ENCODE measurements at regions not wholly inside any gene's neighbourhood (a gene's known extent, or its start where the extent isn't known, plus 50 kb on each side); places are given as distances from the start of the nearest gene placed in this dataset.

DNA sequence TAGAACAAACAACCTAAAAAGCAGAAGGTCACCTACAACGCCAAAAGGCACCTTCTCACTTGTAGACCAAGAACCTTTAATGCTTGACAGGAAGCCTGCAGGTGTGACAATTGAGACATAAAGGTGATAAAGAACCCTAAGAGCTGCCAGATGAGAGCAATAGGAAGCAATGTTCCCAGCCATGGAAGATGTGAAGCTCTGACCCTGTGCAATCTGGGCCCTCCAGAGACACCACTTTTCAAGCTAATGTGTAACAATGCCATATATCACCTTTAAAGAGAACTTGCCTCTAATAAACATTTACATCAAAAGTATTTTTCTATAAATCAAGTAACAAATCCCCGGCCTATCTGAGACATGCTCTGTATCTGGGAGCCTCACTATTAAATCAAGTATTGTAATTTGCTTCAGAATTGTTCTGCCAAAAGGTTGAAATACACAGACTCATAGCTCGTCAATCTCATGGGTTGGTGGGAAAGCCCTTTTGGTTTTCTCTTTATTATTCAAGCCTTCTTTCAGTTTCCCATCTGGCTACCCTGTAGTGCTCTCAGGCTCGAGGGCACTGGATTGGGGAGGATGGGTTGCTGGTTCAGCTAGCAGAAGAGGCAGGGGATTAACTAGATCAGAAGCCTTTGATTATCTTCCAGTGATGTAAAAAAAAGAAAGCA is 368.9 kb downstream of the BUD13 start:
- TF ChIP-seq, protein P1, sequence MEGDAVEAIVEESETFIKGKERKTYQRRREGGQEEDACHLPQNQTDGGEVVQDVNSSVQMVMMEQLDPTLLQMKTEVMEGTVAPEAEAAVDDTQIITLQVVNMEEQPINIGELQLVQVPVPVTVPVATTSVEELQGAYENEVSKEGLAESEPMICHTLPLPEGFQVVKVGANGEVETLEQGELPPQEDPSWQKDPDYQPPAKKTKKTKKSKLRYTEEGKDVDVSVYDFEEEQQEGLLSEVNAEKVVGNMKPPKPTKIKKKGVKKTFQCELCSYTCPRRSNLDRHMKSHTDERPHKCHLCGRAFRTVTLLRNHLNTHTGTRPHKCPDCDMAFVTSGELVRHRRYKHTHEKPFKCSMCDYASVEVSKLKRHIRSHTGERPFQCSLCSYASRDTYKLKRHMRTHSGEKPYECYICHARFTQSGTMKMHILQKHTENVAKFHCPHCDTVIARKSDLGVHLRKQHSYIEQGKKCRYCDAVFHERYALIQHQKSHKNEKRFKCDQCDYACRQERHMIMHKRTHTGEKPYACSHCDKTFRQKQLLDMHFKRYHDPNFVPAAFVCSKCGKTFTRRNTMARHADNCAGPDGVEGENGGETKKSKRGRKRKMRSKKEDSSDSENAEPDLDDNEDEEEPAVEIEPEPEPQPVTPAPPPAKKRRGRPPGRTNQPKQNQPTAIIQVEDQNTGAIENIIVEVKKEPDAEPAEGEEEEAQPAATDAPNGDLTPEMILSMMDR (IDR thresholded peaks at IDR 0.05): no peak
- no peak for TF ChIP-seq EZH2 (IDR thresholded peaks at IDR 0.05)
